ENCODE measurements at regions not wholly inside any gene's neighbourhood (a gene's known extent, or its start where the extent isn't known, plus 50 kb on each side); places are given as distances from the start of the nearest gene placed in this dataset.
A peak's percentile ranks its signal among the peaks of the same experiment; 100 is the strongest.

DNA sequence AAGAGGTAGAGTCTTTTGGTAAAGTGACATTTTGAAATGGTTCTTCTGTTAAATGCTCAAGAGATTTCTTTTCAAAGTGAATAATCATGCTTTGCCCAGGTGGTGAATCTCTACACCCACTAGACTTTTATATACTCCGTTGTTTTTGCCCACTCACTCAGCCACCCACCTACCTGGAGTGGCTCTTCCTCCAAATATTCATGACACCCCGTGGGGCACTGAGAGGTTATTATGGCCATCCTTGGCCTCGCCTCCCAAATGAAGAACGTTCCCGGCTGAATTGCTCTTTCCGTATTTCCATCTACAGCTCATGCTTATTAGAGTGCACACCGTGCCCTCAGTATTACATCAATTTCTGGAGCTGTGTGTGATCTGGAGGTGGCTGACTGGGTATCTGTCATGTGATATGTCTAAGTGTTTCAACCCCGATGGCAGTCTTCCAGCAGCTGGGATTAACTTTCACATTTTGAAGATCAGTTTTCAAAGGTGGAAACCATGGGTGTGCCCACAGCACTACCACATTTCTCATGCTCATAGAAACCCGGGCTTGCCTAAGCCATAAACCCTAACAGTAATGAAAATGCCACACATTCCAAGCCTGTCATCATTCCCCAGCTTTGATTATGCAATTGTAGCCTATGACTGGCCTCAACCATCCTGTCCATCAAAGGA, 406.6 kb upstream of the MMADHC start:
- DNase-seq (ENCODE audit: low spot score), result no peak
- ATAC-seq (ENCODE audit: insufficient number of reproducible peaks, low FRiP score, low read depth), result no peak
- Histone ChIP-seq H3K9me3 (no peaks in the 10 kb centered on the region), H3K4me1 (ENCODE audit: control insufficient read depth in 1 of 2, low read depth in 2 of 2) (peaks cover 29 to 57% of the 10 kb centered on the region in 2 donors), H3K27ac (peak overlapping the region; percentile 62 to 66), H3K4me3 (no peak overlapping the region), H3K27me3 (replicated peaks; ENCODE audit: insufficient read depth) (no peaks in the 10 kb centered on the region), H3K36me3 (no peaks in the 10 kb centered on the region)
- TF ChIP-seq CTCF (IDR thresholded peaks at IDR 0.05), result no peak

DNA sequence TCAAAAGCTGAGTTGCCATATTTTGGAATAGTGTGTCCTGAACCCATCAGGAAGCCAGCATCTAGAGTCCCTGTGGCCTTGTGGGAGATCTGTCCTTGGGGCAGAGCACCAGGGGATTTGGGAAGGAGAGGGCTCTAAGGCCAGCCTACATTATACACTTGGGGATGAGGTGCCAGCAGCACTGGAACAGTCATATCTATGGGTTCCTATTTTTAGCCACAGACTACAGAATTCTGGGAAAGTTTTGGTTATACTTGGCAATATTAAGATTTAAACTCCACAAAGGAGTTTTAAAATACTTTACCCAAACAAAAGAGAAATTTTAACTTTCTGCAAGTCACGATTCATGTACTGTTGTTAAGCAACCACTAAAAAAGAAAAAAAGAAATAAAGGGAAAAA, 405.7 kb upstream of the MMADHC start:
- peak; percentile 79 for ATAC-seq (ENCODE audit: insufficient number of reproducible peaks, low FRiP score, low read depth)
- H3K36me3 ChIP-seq, result no peaks in the 10 kb centered on the region
- peaks cover 33 to 66% of the 10 kb centered on the region in 2 donors for H3K4me1 ChIP-seq (ENCODE audit: control insufficient read depth in 1 of 2, low read depth in 2 of 2)
- no peak overlapping the region for H3K4me3 ChIP-seq
- H3K27me3 ChIP-seq (replicated peaks; ENCODE audit: insufficient read depth), result no peaks in the 10 kb centered on the region
- TF ChIP-seq CTCF (IDR thresholded peaks at IDR 0.05), result no peak
- DNase-seq (ENCODE audit: low spot score), result no peak
- no peaks in the 10 kb centered on the region for H3K9me3 ChIP-seq
- peak overlapping the region; percentile 62 to 66 for H3K27ac ChIP-seq

DNA sequence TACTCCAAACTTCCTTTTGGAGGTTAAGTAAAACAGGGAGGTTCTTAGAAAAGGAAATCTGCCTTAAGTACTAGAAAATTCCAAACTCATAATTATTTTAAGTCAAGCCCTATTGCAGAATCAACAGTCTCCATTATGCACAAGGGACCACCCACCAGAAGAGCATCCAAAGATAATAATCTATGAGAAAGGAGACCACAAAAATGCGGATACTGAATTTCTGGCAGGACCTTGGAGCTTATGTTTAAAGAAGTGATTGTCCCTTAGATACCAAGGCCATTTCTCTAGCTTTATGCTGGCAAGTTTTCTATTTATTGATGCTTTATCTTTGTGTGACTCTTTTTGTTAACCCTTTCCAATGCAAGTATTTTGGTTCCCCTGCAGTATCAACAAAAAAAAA, 404.0 kb upstream of the MMADHC start:
- no peaks in the 10 kb centered on the region for H3K36me3 ChIP-seq
- ATAC-seq (ENCODE audit: insufficient number of reproducible peaks, low FRiP score, low read depth) (no peak), DNase-seq (ENCODE audit: low spot score) (no peak)
- H3K27me3 ChIP-seq (replicated peaks; ENCODE audit: insufficient read depth), result no peaks in the 10 kb centered on the region
- no peak for TF ChIP-seq CTCF (IDR thresholded peaks at IDR 0.05)
- no peaks in the 10 kb centered on the region for H3K9me3 ChIP-seq
- H3K27ac ChIP-seq, result peak overlapping the region in 1 of 2 donors; percentile 32
- no peak overlapping the region for H3K4me3 ChIP-seq
- H3K4me1 ChIP-seq (ENCODE audit: control insufficient read depth in 1 of 2, low read depth in 2 of 2), result peaks cover 33 to 68% of the 10 kb centered on the region in 2 donors

- Histone ChIP-seq H3K9me3 (no peaks in the 10 kb centered on the region), H3K4me1 (ENCODE audit: control insufficient read depth in 1 of 2, low read depth in 2 of 2) (peaks cover 33 to 68% of the 10 kb centered on the region in 2 donors), H3K27me3 (replicated peaks; ENCODE audit: insufficient read depth) (no peaks in the 10 kb centered on the region), H3K27ac (peak overlapping the region in 1 of 2 donors; percentile 32), H3K4me3 (no peak overlapping the region), H3K36me3 (no peaks in the 10 kb centered on the region)
- TF ChIP-seq CTCF (IDR thresholded peaks at IDR 0.05), result no peak
- ATAC-seq (ENCODE audit: insufficient number of reproducible peaks, low FRiP score, low read depth) (no peak), DNase-seq (ENCODE audit: low spot score) (no peak)
Observed at GRCh38 chr2:149990965-149991364, 403.4 kb upstream of the MMADHC start.

DNA sequence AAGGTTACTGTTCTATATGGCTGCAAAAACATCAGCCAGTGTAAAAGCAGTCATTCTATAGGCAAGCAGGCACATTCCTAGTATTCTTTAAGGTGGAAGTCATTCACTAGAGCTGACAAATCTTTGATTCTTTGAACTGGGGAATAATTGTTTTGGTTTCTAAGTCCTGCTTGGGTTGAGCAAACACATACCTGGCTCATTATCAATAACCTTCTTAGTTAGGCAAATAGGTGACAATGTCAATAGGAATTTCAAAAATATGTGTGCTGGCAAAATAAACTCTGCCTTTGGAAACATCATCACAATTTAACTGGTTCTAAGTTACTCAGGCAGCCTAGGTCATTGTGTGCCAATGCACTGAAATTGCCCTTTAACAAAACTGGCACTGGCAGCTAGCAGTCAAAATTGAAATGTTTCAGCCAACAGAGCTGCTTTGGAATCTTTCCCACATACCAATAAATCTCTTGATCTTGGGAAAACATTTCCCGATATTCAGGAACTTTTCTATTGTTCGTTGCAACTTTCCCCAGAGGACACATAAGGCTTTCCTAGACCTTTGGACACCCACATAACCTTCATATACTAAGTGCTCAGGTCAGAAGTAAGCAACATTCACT, 402.0 kb upstream of the MMADHC start:
- ATAC-seq (ENCODE audit: insufficient number of reproducible peaks, low FRiP score, low read depth) (no peak), DNase-seq (ENCODE audit: low spot score) (no peak)
- Histone ChIP-seq H3K27ac (peak overlapping the region; percentile 26 to 49), H3K4me3 (no peak overlapping the region), H3K27me3 (replicated peaks; ENCODE audit: insufficient read depth) (no peaks in the 10 kb centered on the region), H3K36me3 (no peaks in the 10 kb centered on the region), H3K4me1 (ENCODE audit: control insufficient read depth in 1 of 2, low read depth in 2 of 2) (peaks cover 33 to 63% of the 10 kb centered on the region in 2 donors), H3K9me3 (no peaks in the 10 kb centered on the region)
- TF ChIP-seq CTCF (IDR thresholded peaks at IDR 0.05), result no peak

All from thoracic aorta (tissue), 2 donors.